B cell (primary cell): ENCODE measurements at regions not wholly inside any gene's neighbourhood (a gene's known extent, or its start where the extent isn't known, plus 50 kb on each side); places are given as distances from the start of the nearest gene placed in this dataset.

Experiments used
- ATAC-seq: fragments of 200-7000 bp; cut with Tn5 transposase; one replicate; pipeline ENCODE4 v1.10.0; 2021; ENCODE audit warnings: low read depth, mild to moderate bottlenecking, moderate number of reproducible peaks, moderate library complexity
- CTCF ChIA-PET: fragments of 350-600 bp; sonication (Branson Sonifier 250); formaldehyde crosslinking; loops from one replicate; lab custom pipeline; 2021; ENCODE audit warnings: antibody characterized with exemption, inconsistent platforms; lab: Charles Lee
- POLR2A ChIA-PET: fragments of 350-600 bp; sonication (Branson Sonifier 250); formaldehyde crosslinking; loops from one replicate; lab custom pipeline; 2021; ENCODE audit warnings: antibody characterized with exemption; lab: Charles Lee
- DNase-seq: peaks from one replicate; pipeline ENCODE4 v3.0.0; 2013
- H2AFZ ChIP-seq: 2 replicates; pipeline ENCODE4 v1.6.1; 2012; ENCODE audit warnings: mild to moderate bottlenecking, low read depth, low read length; ENCODE audit not compliant: insufficient read depth, poor library complexity, severe bottlenecking
- H3K27ac ChIP-seq, 2 donors: 1 replicate in 1 of 2; 2 replicates in 1 of 2; pipeline ENCODE4 v1.5.1; 2012 to 2013; ENCODE audit warnings: low read length in 2 of 2, mild to moderate bottlenecking in 2 of 2, moderate library complexity in 1 of 2
- H3K27me3 ChIP-seq, 4 experiments: fragments of 200-600 bp in 1 of 4; sonication (generic) in 1 of 4; replicated peaks in 1 of 4; 1 replicate in 2 of 4; 2 replicates in 2 of 4; pipeline versions ENCODE4 v1.6.1 to v1.7.0; 2013 to 2016; ENCODE audit warnings: low read length in 3 of 4, mild to moderate bottlenecking in 2 of 4, mixed read lengths in 1 of 4, moderate library complexity in 1 of 4; ENCODE audit not compliant: insufficient read depth in 4 of 4, control insufficient read depth in 3 of 4; ENCODE audit errors: control extremely low read depth in 1 of 4
- H3K36me3 ChIP-seq, 2 experiments: replicated peaks in 1 of 2; 1 replicate in 1 of 2; 2 replicates in 1 of 2; pipeline versions ENCODE4 v1.6.1 to v1.7.1; 2013; ENCODE audit warnings: low read length in 1 of 2; ENCODE audit not compliant: insufficient read depth in 2 of 2, control insufficient read depth in 1 of 2; ENCODE audit errors: control extremely low read depth in 1 of 2, extremely low read depth in 1 of 2
- H3K4me1 ChIP-seq, 2 donors: fragments of 200-600 bp in 1 of 2; sonication (generic) in 1 of 2; 1 replicate in 1 of 2; 2 replicates in 1 of 2; pipeline versions ENCODE4 v1.5.1 to v1.6.1; 2013 to 2017; ENCODE audit warnings: low read length in 2 of 2; ENCODE audit not compliant: control insufficient read depth in 2 of 2, insufficient read depth in 2 of 2
- H3K4me2 ChIP-seq: replicated peaks from 2 replicates; pipeline ENCODE3; 2012; ENCODE audit warnings: mild to moderate bottlenecking, low read depth, low read length; ENCODE audit not compliant: poor library complexity, severe bottlenecking
- H3K4me3 ChIP-seq, 5 experiments: fragments of 200-600 bp in 1 of 5; sonication (generic) in 1 of 5; 1 replicate in 3 of 5; 2 replicates in 2 of 5; pipeline versions ENCODE4 v1.5.1 to v1.7.0; 2011 to 2016; ENCODE audit warnings: low read length in 4 of 5, mild to moderate bottlenecking in 4 of 5, low read depth in 2 of 5, control low read depth in 1 of 5, moderate library complexity in 1 of 5; ENCODE audit not compliant: insufficient read depth in 1 of 5; ENCODE audit errors: control extremely low read depth in 1 of 5, extremely low read depth in 1 of 5
- H3K79me2 ChIP-seq: fragments of 200-600 bp; sonication (generic); one replicate; pipeline ENCODE4 v1.6.0; 2016; ENCODE audit warnings: low read length; ENCODE audit not compliant: control insufficient read depth, insufficient read depth
- H3K9ac ChIP-seq: fragments of 200-600 bp; sonication (generic); 2 replicates; pipeline ENCODE4 v1.6.1; 2017; ENCODE audit warnings: mild to moderate bottlenecking, low read length, moderate library complexity
- H3K9me3 ChIP-seq, 3 donors: one replicate each; pipeline versions ENCODE4 v1.6.1 to v1.7.1; 2013; ENCODE audit warnings: low read length in 2 of 3; ENCODE audit not compliant: control insufficient read depth in 2 of 3, insufficient read depth in 1 of 3; ENCODE audit errors: control extremely low read depth in 1 of 3
- H4K20me1 ChIP-seq: 2 replicates; pipeline ENCODE4 v1.6.0; 2012; ENCODE audit warnings: mild to moderate bottlenecking, low read length; ENCODE audit not compliant: insufficient read depth, control insufficient read depth, poor library complexity, severe bottlenecking
- H3K27ac Mint-ChIP-seq: one replicate; pipeline ENCODE4 v1.8.0; 2021; ENCODE audit warnings: mixed read lengths
- H3K27me3 Mint-ChIP-seq: one replicate; pipeline ENCODE4 v1.8.0; 2021; ENCODE audit warnings: mixed read lengths
- H3K4me1 Mint-ChIP-seq: one replicate; pipeline ENCODE4 v1.8.0; 2021; ENCODE audit warnings: mixed read lengths
- H3K4me3 Mint-ChIP-seq: one replicate; pipeline ENCODE4 v1.8.0; 2021; ENCODE audit warnings: mixed read lengths
- H3K9me3 Mint-ChIP-seq: one replicate; pipeline ENCODE4 v1.8.0; 2022; ENCODE audit warnings: mixed read lengths; ENCODE audit not compliant: insufficient read depth
- CTCF ChIP-seq: fragments of 200-600 bp; IDR thresholded peaks from one replicate; pipeline ENCODE4 v1.8.0; 2022; ENCODE audit warnings: antibody characterized with exemption, mild to moderate bottlenecking
- EZH2 ChIP-seq: IDR thresholded peaks from 2 replicates; pipeline ENCODE4 v1.6.1; 2012; ENCODE audit warnings: borderline replicate concordance, low read depth, mild to moderate bottlenecking, moderate library complexity, low read length; ENCODE audit not compliant: insufficient read depth, poor library complexity, severe bottlenecking
- WGBS: methylation state at CpG from one replicate; pipeline ENCODE4 v1.1.5; 2013; ENCODE audit warnings: missing lambda C conversion rate; ENCODE audit not compliant: insufficient coverage; 5-methylcytosine and 5-hydroxymethylcytosine counted together
- intact Hi-C: fragments of 100-400 bp; cut with micrococcal nuclease; formaldehyde crosslinking; loops from one replicate; pipeline ENCODE4 v1.10.0; 2022

DNA sequence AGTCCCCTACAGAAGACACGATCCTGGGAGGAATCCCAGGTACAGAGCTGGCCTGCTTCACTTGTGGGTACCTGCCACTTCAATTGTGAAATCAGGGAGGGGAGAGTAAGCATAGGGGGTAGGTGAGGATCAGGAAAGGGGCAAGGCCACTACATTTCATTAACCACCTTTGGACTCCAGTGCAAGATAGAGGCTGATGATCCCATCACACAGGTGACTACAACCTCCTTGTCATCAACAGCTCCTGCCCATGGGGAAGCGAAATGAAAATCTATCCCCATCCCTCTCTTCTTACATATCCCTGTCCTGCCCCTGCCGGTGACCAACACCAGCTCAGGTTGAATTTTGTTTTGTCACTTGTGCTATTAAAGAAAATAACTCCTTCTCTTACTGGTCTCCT, 64.7 kb upstream of the VPREB1 start:
- Mint-ChIP-seq H3K4me3 (no peak overlapping the region), H3K9me3 (no peaks in the 10 kb centered on the region), H3K4me1 (peaks cover 49% of the 10 kb centered on the region), H3K27ac (no peak overlapping the region), H3K27me3 (no peaks in the 10 kb centered on the region)
- CTCF ChIA-PET = interaction anchor here (1.0 to 11.6 kb wide), 8 partner anchors 9 to 69 kb away, joined by 3 to 71 read pairs (median 8); no protein-coding TSS in a partner anchor
- Histone ChIP-seq H3K79me2 (no peaks in the 10 kb centered on the region), H3K4me1 (peaks cover 18 to 27% of the 10 kb centered on the region in 2 donors), H3K27me3 (no peaks in the 10 kb centered on the region), H3K36me3 (no peaks in the 10 kb centered on the region), H2AFZ (no peak overlapping the region), H4K20me1 (no peaks in the 10 kb centered on the region), H3K9ac (no peak overlapping the region), H3K4me3 (no peak overlapping the region), H3K9me3 (no peaks in the 10 kb centered on the region), H3K4me2 (no peak overlapping the region), H3K27ac (no peak overlapping the region)
- ATAC-seq (no peak), DNase-seq (no peak)
- 100% methylated on average over 1 of the region's 3 CpGs for WGBS
- TF ChIP-seq EZH2 (no peak), CTCF (no peak)
- POLR2A ChIA-PET = interaction anchor here (0.6 kb wide), 1 partner anchor 116 kb away, joined by 4 read pairs; no protein-coding TSS in a partner anchor
- intact Hi-C loops = no loop called here

DNA sequence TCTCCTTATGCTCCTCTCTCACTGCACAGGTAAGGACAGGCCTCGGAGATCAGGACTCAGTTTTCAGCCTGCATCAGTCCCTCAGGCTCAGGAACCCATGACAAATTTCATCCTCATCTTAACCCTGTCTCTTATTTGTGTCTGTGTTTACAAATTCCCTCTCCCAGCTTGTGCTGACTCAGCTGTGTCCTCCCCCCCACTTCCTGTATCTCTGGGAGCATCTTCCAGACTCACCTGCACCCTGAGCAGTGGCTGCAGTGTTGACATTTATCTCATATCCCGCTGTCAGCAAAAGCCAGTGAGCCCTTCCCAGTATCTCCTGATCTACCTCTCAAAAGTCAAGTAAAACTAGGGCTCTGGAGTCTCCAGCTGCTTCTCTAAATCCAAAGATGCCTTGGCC, 65.6 kb upstream of the VPREB1 start:
- Histone ChIP-seq H3K27me3 (no peaks in the 10 kb centered on the region), H3K9ac (no peak overlapping the region), H3K79me2 (no peaks in the 10 kb centered on the region), H3K27ac (no peak overlapping the region), H3K4me2 (no peak overlapping the region), H3K9me3 (no peaks in the 10 kb centered on the region), H3K36me3 (no peaks in the 10 kb centered on the region), H2AFZ (no peak overlapping the region), H3K4me1 (peaks cover 18 to 27% of the 10 kb centered on the region in 2 donors), H3K4me3 (no peak overlapping the region), H4K20me1 (no peaks in the 10 kb centered on the region)
- 73% methylated on average over 2 of the region's 2 CpGs for WGBS
- peak overlapping the region; percentile 27 for H3K27ac Mint-ChIP-seq
- H3K27me3 Mint-ChIP-seq = no peaks in the 10 kb centered on the region
- CTCF ChIA-PET = interaction anchor here (1.0 to 11.6 kb wide), 7 partner anchors 17 to 164 kb away, joined by 3 to 71 read pairs (median 5); no protein-coding TSS in a partner anchor
- ATAC-seq = no peak
- intact Hi-C loops = no loop called here
- H3K4me1 Mint-ChIP-seq = peaks cover 54% of the 10 kb centered on the region
- H3K4me3 Mint-ChIP-seq = peak overlapping the region; percentile 29
- POLR2A ChIA-PET = interaction anchor here (1.2 kb wide), 1 partner anchor 10 kb away, joined by 4 read pairs; no protein-coding TSS in a partner anchor
- no peaks in the 10 kb centered on the region for H3K9me3 Mint-ChIP-seq
- no peak for TF ChIP-seq CTCF
- TF ChIP-seq EZH2 = no peak
- no peak for DNase-seq
